K562 (cell line): ENCODE measurements at regions not wholly inside any gene's neighbourhood (a gene's known extent, or its start where the extent isn't known, plus 50 kb on each side); places are given as distances from the start of the nearest gene placed in this dataset.

ENCODE experiments used
- ATAC-seq: fragments of 200-7000 bp; cut with Tn5 transposase; 3 replicates; pipeline ENCODE4 v1.9.1; 2020; ENCODE audit warnings: moderate library complexity
- BruUV-seq: library from RNA; stranded (reverse); fragments of 400-500 nt; replicated peaks from 2 replicates; lab custom pipeline; 2021; lab: Mats Ljungman, UMichigan
- CTCF ChIA-PET: fragments of 300-600 bp; formaldehyde crosslinking; extraction: SDS; loops from one replicate; lab custom pipeline; 2021; ENCODE audit warnings: low intra/inter-chr PET ratio; lab: Yijun Ruan, JAX
- POLR2A ChIA-PET: fragments of 300-600, 350-650 bp; sonication (Branson Sonifier 250); formaldehyde crosslinking; extraction: SDS; loops from one replicate; lab custom pipeline; 2021; ENCODE audit warnings: antibody characterized with exemption, inconsistent platforms; lab: Yijun Ruan, JAX
- DNase-seq, 4 experiments: peaks; one replicate each; pipeline versions ENCODE4 v3.0.0 to v3.0.0-alpha.2; 2011 to 2018; ENCODE audit warnings: low spot score in 3 of 4, mixed read lengths in 3 of 4; ENCODE audit errors: extremely low read depth in 1 of 4
- FAIRE-seq: peaks from 2 replicates; lab custom pipeline; 2011; peaks lifted over from hg19 to GRCh38; lab: Jason Lieb, UNC
- H2AFZ ChIP-seq: 2 replicates; pipeline ENCODE4 v1.6.0; 2011; ENCODE audit warnings: low read depth, low read length, control low read depth, inconsistent platforms
- H3K27ac ChIP-seq: fragments of 200-600 bp; 3 replicates; pipeline ENCODE4 v1.8.0; 2011; ENCODE audit warnings: low read depth, mild to moderate bottlenecking, control low read depth, inconsistent platforms, low read length, moderate library complexity, mixed read lengths; ENCODE audit errors: extremely low read depth
- H3K27me3 ChIP-seq, 2 experiments: fragments of 300-600 bp in 1 of 2; 2 replicates in 1 of 2; 3 replicates in 1 of 2; pipeline versions ENCODE4 v1.6.0 to v1.8.0; 2011; ENCODE audit warnings: inconsistent platforms in 2 of 2, low read length in 2 of 2, mild to moderate bottlenecking in 1 of 2, mixed read lengths in 1 of 2, moderate library complexity in 1 of 2; ENCODE audit not compliant: control insufficient read depth in 2 of 2, insufficient read depth in 2 of 2
- H3K36me3 ChIP-seq: fragments of 300-600 bp; 3 replicates; pipeline ENCODE4 v1.8.0; 2011; ENCODE audit warnings: mild to moderate bottlenecking, low read length, inconsistent platforms; ENCODE audit not compliant: control insufficient read depth, insufficient read depth
- H3K4me1 ChIP-seq, 2 experiments: fragments of 200-600 bp in 1 of 2; replicated peaks in 1 of 2; 2 replicates in 1 of 2; 3 replicates in 1 of 2; pipeline versions ENCODE4 v1.5.1 to v1.8.0; 2011; ENCODE audit warnings: inconsistent platforms in 2 of 2, low read length in 2 of 2, mild to moderate bottlenecking in 1 of 2, mixed read lengths in 1 of 2, moderate library complexity in 1 of 2; ENCODE audit not compliant: control insufficient read depth in 2 of 2, insufficient read depth in 2 of 2
- H3K4me2 ChIP-seq: 2 replicates; pipeline ENCODE4 v1.6.1; 2011; ENCODE audit warnings: low read length, control low read depth, inconsistent platforms, mixed read lengths; ENCODE audit not compliant: insufficient read depth
- H3K4me3 ChIP-seq: fragments of 200-600 bp; sonication (generic), shearing (Covaris generic); 2 replicates; pipeline ENCODE4 v1.5.1; 2016; ENCODE audit warnings: control low read depth, inconsistent platforms
- H3K79me2 ChIP-seq: fragments of 200-600 bp; 3 replicates; pipeline ENCODE4 v1.8.0; 2011; ENCODE audit warnings: low read length, inconsistent platforms; ENCODE audit not compliant: control insufficient read depth, insufficient read depth
- H3K9ac ChIP-seq, 2 experiments: 2 replicates each; pipeline versions ENCODE4 v1.6.0 to v1.6.1; 2011; ENCODE audit warnings: low read depth in 2 of 2, low read length in 2 of 2, control low read depth in 1 of 2, inconsistent platforms in 1 of 2, mild to moderate bottlenecking in 1 of 2, mixed read lengths in 1 of 2; ENCODE audit not compliant: insufficient read depth in 1 of 2
- H3K9me1 ChIP-seq: one replicate; pipeline ENCODE4 v1.6.0; 2011; ENCODE audit warnings: inconsistent platforms, mild to moderate bottlenecking, low read length, moderate library complexity; ENCODE audit not compliant: control insufficient read depth, insufficient read depth
- H3K9me3 ChIP-seq: replicated peaks from 2 replicates; pipeline ENCODE4 v1.5.1; 2011; ENCODE audit warnings: low read depth, low read length, inconsistent platforms; ENCODE audit not compliant: control insufficient read depth, insufficient read depth
- H4K20me1 ChIP-seq: replicated peaks from 2 replicates; pipeline ENCODE4 v1.6.1; 2011; ENCODE audit warnings: low read length, inconsistent platforms, mixed read lengths; ENCODE audit not compliant: control insufficient read depth, insufficient read depth
- CBFA2T2 ChIP-seq: fragments of 450-650 bp; conservative IDR thresholded peaks from 2 replicates; pipeline ENCODE4 v1.6.1; 2017; ENCODE audit warnings: mild to moderate bottlenecking
- CREBBP ChIP-seq: IDR thresholded peaks from one replicate; pipeline ENCODE4 v1.6.1; 2012; ENCODE audit warnings: low read depth, mild to moderate bottlenecking, control low read depth, inconsistent platforms, low read length
- DDX20 ChIP-seq: fragments of 450-650 bp; IDR thresholded peaks from 2 replicates; pipeline ENCODE4 v1.6.1; 2016; ENCODE audit warnings: missing genetic modification characterization, low read depth, mild to moderate bottlenecking, missing compliant biosample characterization, moderate library complexity
- NR2F6 ChIP-seq: fragments of 450-650 bp; formaldehyde crosslinking; IDR thresholded peaks from 2 replicates; pipeline ENCODE4 v1.4.0; 2020; ENCODE audit warnings: mild to moderate bottlenecking
- OTX1 ChIP-seq: fragments of 450-650 bp; formaldehyde crosslinking; IDR thresholded peaks from 2 replicates; pipeline ENCODE4 v1.4.0; 2022; ENCODE audit warnings: mild to moderate bottlenecking
- SIN3A ChIP-seq, 2 experiments: fragments of 150-350 bp in 1 of 2; IDR thresholded peaks; 2 replicates each; pipeline ENCODE4 v1.6.1; 2011 to 2016; ENCODE audit warnings: borderline replicate concordance in 2 of 2, low read depth in 2 of 2, low read length in 2 of 2, mild to moderate bottlenecking in 2 of 2, moderate library complexity in 2 of 2; ENCODE audit not compliant: control insufficient read depth in 1 of 2
- TBL1XR1 ChIP-seq, 2 experiments: IDR thresholded peaks; 2 replicates each; pipeline ENCODE4 v1.6.1; 2012; ENCODE audit warnings: improper control_type of control experiment in 2 of 2, low read length in 2 of 2, mild to moderate bottlenecking in 1 of 2
- THRB ChIP-seq: fragments of 450-650 bp; formaldehyde crosslinking; conservative IDR thresholded peaks from 2 replicates; pipeline ENCODE4 v1.4.0; 2022; ENCODE audit warnings: mild to moderate bottlenecking, missing genetic modification characterization
- ZFPM2 ChIP-seq: fragments of 250-450 bp; sonication (Bioruptor Pico); IDR thresholded peaks from 2 replicates; pipeline ENCODE4 v1.5.1; 2022; ENCODE audit warnings: mild to moderate bottlenecking
- ZNF212 ChIP-seq: fragments of 450-650 bp; formaldehyde crosslinking; IDR thresholded peaks from 2 replicates; pipeline ENCODE4 v1.4.0; 2020; ENCODE audit warnings: mild to moderate bottlenecking
- ZNF217 ChIP-seq: sonication (generic); formaldehyde crosslinking; IDR thresholded peaks from 2 replicates; pipeline ENCODE4 v1.8.0; 2022; ENCODE audit warnings: mild to moderate bottlenecking, missing genetic modification reagents
- ZNF324 ChIP-seq: fragments of 250-450 bp; sonication (Bioruptor Pico); IDR thresholded peaks from 2 replicates; pipeline ENCODE4 v1.4.0; 2020; ENCODE audit warnings: mild to moderate bottlenecking
- ZNF57 ChIP-seq: fragments of 450-650 bp; formaldehyde crosslinking; IDR thresholded peaks from 2 replicates; pipeline ENCODE4 v1.4.0; 2020; ENCODE audit warnings: mild to moderate bottlenecking, moderate library complexity
- ZNF740 ChIP-seq, 3 experiments: fragments of 200-800 bp in 1 of 3; sonication (Bioruptor generic) in 1 of 3; sonication (generic) in 1 of 3; formaldehyde crosslinking in 1 of 3; IDR thresholded peaks; 2 replicates each; pipeline versions ENCODE4 v1.6.1 to v1.8.0; 2016 to 2022; ENCODE audit warnings: mild to moderate bottlenecking in 2 of 3, missing compliant biosample characterization in 2 of 3, missing genetic modification characterization in 2 of 3, missing genetic modification reagents in 1 of 3
- ZNF778 ChIP-seq: fragments of 450-650 bp; formaldehyde crosslinking; IDR thresholded peaks from 2 replicates; pipeline ENCODE4 v1.4.0; 2020; ENCODE audit warnings: mild to moderate bottlenecking, moderate library complexity
- ZZZ3 ChIP-seq: fragments of 450-650 bp; IDR thresholded peaks from 2 replicates; pipeline ENCODE4 v1.6.1; 2016; ENCODE audit warnings: antibody characterized with exemption, mild to moderate bottlenecking, moderate library complexity
- WGBS: fragments of 100-300 bp; shearing (Covaris generic); methylation state at CpG from one replicate; pipeline ENCODE4 v1.1.6; 2016; ENCODE audit warnings: low coverage, mixed read lengths; ENCODE audit not compliant: insufficient coverage; ENCODE audit errors: missing lambda C conversion rate; 5-methylcytosine and 5-hydroxymethylcytosine counted together
- in situ Hi-C: fragments of 300-500 bp; cut with MboI; formaldehyde crosslinking; loops from 4 replicates; pipeline ENCODE4 v1.15.0; 2018; ENCODE audit warnings: inconsistent platforms, mixed read lengths
- intact Hi-C: fragments of 100-400 bp; cut with micrococcal nuclease; formaldehyde crosslinking; loops from 2 replicates; pipeline ENCODE4 v1.14.2; 2022
- TF ChIP-seq, protein P1 (sequence below): fragments of 200-800 bp; sonication (Bioruptor generic); IDR thresholded peaks from 2 replicates; pipeline ENCODE4 v1.6.1; 2017; ENCODE audit warnings: missing genetic modification characterization, missing compliant biosample characterization
- TF ChIP-seq, protein P2 (sequence below): fragments of 250-450 bp; sonication (Bioruptor Pico); IDR thresholded peaks from 2 replicates; pipeline ENCODE4 v1.8.0; 2021; ENCODE audit warnings: moderate library complexity, mild to moderate bottlenecking, inconsistent platforms

GRCh38 chrY:12643693-12644348 lies 57.2 kb upstream of the USP9Y start (continued):
- no peak for TF ChIP-seq THRB (CRISPR knock-in tag)
- TF ChIP-seq CBFA2T2, result no peak
- TF ChIP-seq, protein P1, sequence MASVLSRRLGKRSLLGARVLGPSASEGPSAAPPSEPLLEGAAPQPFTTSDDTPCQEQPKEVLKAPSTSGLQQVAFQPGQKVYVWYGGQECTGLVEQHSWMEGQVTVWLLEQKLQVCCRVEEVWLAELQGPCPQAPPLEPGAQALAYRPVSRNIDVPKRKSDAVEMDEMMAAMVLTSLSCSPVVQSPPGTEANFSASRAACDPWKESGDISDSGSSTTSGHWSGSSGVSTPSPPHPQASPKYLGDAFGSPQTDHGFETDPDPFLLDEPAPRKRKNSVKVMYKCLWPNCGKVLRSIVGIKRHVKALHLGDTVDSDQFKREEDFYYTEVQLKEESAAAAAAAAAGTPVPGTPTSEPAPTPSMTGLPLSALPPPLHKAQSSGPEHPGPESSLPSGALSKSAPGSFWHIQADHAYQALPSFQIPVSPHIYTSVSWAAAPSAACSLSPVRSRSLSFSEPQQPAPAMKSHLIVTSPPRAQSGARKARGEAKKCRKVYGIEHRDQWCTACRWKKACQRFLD (CRISPR knock-in tag), result no peak

DNA sequence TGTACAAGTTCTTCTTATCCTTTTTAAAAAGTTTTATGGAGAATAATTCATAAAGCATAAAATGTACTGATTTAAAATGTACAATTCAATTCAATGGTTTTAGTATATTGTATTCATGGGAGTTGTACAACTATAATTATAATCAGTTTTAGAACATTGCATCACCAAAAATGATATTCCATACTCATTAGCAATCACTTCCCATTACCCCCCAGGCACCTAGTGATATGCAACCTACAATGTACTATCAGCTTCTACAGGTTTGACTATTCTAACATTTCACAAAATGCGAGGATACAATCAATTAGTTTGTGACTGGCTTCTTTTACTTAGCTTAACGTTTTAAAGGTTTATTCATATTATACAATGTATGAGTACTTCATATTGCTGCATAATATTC lies 49.9 kb upstream of the USP9Y start:
- in situ Hi-C loops, result no loop called here
- WGBS, result no CpG with 5 or more reads among the region's 2 CpGs
- ChIA-PET POLR2A (no interaction called here), CTCF (no interaction called here)
- no peaks in the 10 kb centered on the region for H3K27me3 ChIP-seq
- H3K27ac ChIP-seq, result no peak overlapping the region
- H3K4me2 ChIP-seq, result no peak overlapping the region
- H3K4me1 ChIP-seq, result no peaks in the 10 kb centered on the region
- DNase-seq (no peak), FAIRE-seq (no peak), ATAC-seq (no peak)
- H4K20me1 ChIP-seq, result no peaks in the 10 kb centered on the region
- no peaks in the 10 kb centered on the region for H3K79me2 ChIP-seq
- no peak overlapping the region for H3K9ac ChIP-seq
- no peak overlapping the region for H2AFZ ChIP-seq
- no peaks in the 10 kb centered on the region for H3K36me3 ChIP-seq
- no peak overlapping the region for H3K4me3 ChIP-seq
- intact Hi-C loops, result no loop called here
- no peaks in the 10 kb centered on the region for H3K9me3 ChIP-seq
- no TSS peak for BruUV-seq
- H3K9me1 ChIP-seq, result no peaks in the 10 kb centered on the region
- TF ChIP-seq ZNF324 (CRISPR knock-in tag) (no peak), ZNF740 (CRISPR knock-in tag; IDR thresholded peaks at IDR 0.05) (no peak), ZNF740 (tag; IDR thresholded peaks at IDR 0.05) (no peak), ZZZ3 (no peak), ZNF57 (no peak), ZNF217 (CRISPR knock-in tag) (no peak), DDX20 (tag) (no peak), SIN3A (IDR thresholded peaks at IDR 0.05; ENCODE audit: borderline replicate concordance in 2 of 2, control insufficient read depth in 1 of 2, low read depth in 2 of 2, low read length in 2 of 2) (no peak), OTX1 (CRISPR knock-in tag) (no peak), ZNF778 (no peak), CREBBP (no peak), ZFPM2 (CRISPR knock-in tag) (no peak), NR2F6 (CRISPR knock-in tag) (no peak), TBL1XR1 (IDR thresholded peaks at IDR 0.05; ENCODE audit: low read length in 2 of 2) (no peak), ZNF212 (CRISPR knock-in tag) (no peak)
- TF ChIP-seq, protein P2, sequence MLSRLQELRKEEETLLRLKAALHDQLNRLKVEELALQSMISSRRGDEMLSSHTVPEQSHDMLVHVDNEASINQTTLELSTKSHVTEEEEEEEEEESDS (CRISPR knock-in tag), result no peak
